Common myeloid progenitor, CD34-positive (primary cell): ENCODE measurements at regions not wholly inside any gene's neighbourhood (a gene's known extent, or its start where the extent isn't known, plus 50 kb on each side); places are given as distances from the start of the nearest gene placed in this dataset.

Source experiments
- CTCF ChIA-PET: fragments of 350-600 bp; sonication (Branson Sonifier 250); formaldehyde crosslinking; loops from one replicate; lab custom pipeline; 2021; ENCODE audit warnings: antibody characterized with exemption; lab: Charles Lee
- POLR2A ChIA-PET: fragments of 350-600 bp; sonication (Branson Sonifier 250); formaldehyde crosslinking; loops from one replicate; lab custom pipeline; 2021; ENCODE audit warnings: antibody characterized with exemption; lab: Charles Lee
- DNase-seq, 3 donors: peaks; one replicate each; pipeline versions ENCODE4 v3.0.0 to v3.0.0-alpha.2; 2013
- H3K27ac ChIP-seq, 2 experiments: 1 replicate in 1 of 2; 2 replicates in 1 of 2; pipeline ENCODE4 v1.7.0; 2013; ENCODE audit warnings: inconsistent platforms in 2 of 2, low read length in 2 of 2, mild to moderate bottlenecking in 2 of 2, low read depth in 1 of 2, moderate library complexity in 1 of 2; ENCODE audit not compliant: severe bottlenecking in 2 of 2, insufficient read depth in 1 of 2, poor library complexity in 1 of 2
- H3K27me3 ChIP-seq, 5 experiments: replicated peaks in 2 of 5; 1 replicate in 3 of 5; 2 replicates in 2 of 5; pipeline versions ENCODE4 v1.6.1 to v1.7.0; 2013; ENCODE audit warnings: low read length in 4 of 5, mild to moderate bottlenecking in 2 of 5, moderate library complexity in 2 of 5, inconsistent platforms in 1 of 5; ENCODE audit not compliant: insufficient read depth in 5 of 5, control insufficient read depth in 4 of 5
- H3K36me3 ChIP-seq, 4 experiments: 1 replicate in 2 of 4; 2 replicates in 2 of 4; pipeline versions ENCODE4 v1.6.1 to v1.7.0; 2013; ENCODE audit warnings: low read length in 3 of 4, control low read depth in 1 of 4, mild to moderate bottlenecking in 1 of 4; ENCODE audit not compliant: control insufficient read depth in 4 of 4, insufficient read depth in 4 of 4
- H3K4me1 ChIP-seq, 4 experiments: 1 replicate in 3 of 4; 2 replicates in 1 of 4; pipeline versions ENCODE4 v1.6.1 to v1.7.1; 2013; ENCODE audit warnings: low read length in 3 of 4, mild to moderate bottlenecking in 3 of 4, control low read depth in 1 of 4, inconsistent platforms in 1 of 4, moderate library complexity in 1 of 4; ENCODE audit not compliant: control insufficient read depth in 4 of 4, insufficient read depth in 4 of 4; ENCODE audit errors: control extremely low read depth in 1 of 4
- H3K4me3 ChIP-seq, 7 experiments: 1 replicate in 4 of 7; 2 replicates in 3 of 7; pipeline versions ENCODE4 v1.5.1 to v1.7.0; 2013; ENCODE audit warnings: mild to moderate bottlenecking in 7 of 7, low read length in 6 of 7, moderate library complexity in 6 of 7, inconsistent platforms in 2 of 7, low read depth in 2 of 7, control low read depth in 1 of 7; ENCODE audit not compliant: insufficient read depth in 4 of 7, control insufficient read depth in 1 of 7; ENCODE audit errors: extremely low read depth in 1 of 7
- H3K9me3 ChIP-seq, 5 experiments: 1 replicate in 4 of 5; 2 replicates in 1 of 5; pipeline versions ENCODE4 v1.6.1 to v1.7.1; 2013; ENCODE audit warnings: low read length in 4 of 5, mild to moderate bottlenecking in 2 of 5, inconsistent platforms in 1 of 5, low read depth in 1 of 5, moderate library complexity in 1 of 5; ENCODE audit not compliant: control insufficient read depth in 4 of 5, insufficient read depth in 2 of 5; ENCODE audit errors: control extremely low read depth in 1 of 5
- WGBS: methylation state at CpG from one replicate; pipeline ENCODE4 v1.1.5; 2013; ENCODE audit not compliant: insufficient coverage; 5-methylcytosine and 5-hydroxymethylcytosine counted together

DNA sequence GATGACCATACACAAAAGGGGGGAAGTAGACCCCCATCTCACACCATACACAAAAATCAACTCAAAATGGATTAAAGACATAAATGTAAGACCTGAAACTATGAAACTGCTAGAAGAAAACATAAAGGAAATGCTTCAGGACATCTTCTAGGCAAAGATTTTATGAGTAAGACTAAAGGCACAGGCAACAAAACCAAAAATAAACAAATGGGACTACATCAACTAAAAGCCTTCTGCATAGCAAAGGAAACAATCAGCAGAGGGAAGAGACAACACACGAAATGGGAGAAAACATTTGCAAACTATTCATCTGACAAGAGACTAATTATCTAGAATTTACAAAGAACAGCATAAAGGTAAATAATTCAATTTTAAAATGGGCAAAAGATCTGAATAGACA, 152.1 kb downstream of the AXIN2 start:
- Histone ChIP-seq H3K9me3 (peaks cover 0 to 12% (median 3%) of the 10 kb centered on the region in 5 experiments), H3K36me3 (no peaks in the 10 kb centered on the region), H3K4me1 (no peaks in the 10 kb centered on the region), H3K27ac (no peak overlapping the region), H3K27me3 (peaks cover 0 to 4% (median 0%) of the 10 kb centered on the region in 5 experiments), H3K4me3 (no peak overlapping the region)
- no CpG with 5 or more reads among the region's 1 CpG for WGBS
- CTCF ChIA-PET, result no interaction called here
- no peak for DNase-seq
- POLR2A ChIA-PET, result no interaction called here

DNA sequence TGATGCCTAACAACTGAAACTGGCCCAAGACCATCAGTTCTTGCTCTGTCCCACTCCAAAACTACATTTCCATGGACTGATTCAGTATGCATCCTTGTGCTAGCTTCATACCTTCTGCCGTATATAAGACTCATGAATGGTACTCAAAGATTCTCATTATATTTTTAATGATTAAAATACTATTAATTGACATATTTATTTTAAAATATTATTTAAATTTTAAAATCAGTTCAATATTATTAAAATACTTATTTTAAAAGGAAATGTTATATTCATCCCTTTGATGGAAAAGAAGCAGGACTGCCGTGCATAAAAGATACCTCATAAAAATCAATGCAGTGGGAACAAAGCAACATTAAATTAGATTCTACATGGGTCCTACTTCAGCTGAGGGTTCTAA, 153.4 kb downstream of the AXIN2 start:
- ChIA-PET CTCF (no interaction called here), POLR2A (no interaction called here)
- H3K4me3 ChIP-seq, result no peak overlapping the region
- H3K27me3 ChIP-seq, result peaks cover 0 to 4% (median 0%) of the 10 kb centered on the region in 5 experiments
- WGBS, result no CpG with 5 or more reads among the region's 2 CpGs
- no peaks in the 10 kb centered on the region for H3K36me3 ChIP-seq
- no peak for DNase-seq
- peaks cover 0 to 12% (median 3%) of the 10 kb centered on the region in 5 experiments for H3K9me3 ChIP-seq
- no peak overlapping the region for H3K27ac ChIP-seq
- H3K4me1 ChIP-seq, result no peaks in the 10 kb centered on the region

DNA sequence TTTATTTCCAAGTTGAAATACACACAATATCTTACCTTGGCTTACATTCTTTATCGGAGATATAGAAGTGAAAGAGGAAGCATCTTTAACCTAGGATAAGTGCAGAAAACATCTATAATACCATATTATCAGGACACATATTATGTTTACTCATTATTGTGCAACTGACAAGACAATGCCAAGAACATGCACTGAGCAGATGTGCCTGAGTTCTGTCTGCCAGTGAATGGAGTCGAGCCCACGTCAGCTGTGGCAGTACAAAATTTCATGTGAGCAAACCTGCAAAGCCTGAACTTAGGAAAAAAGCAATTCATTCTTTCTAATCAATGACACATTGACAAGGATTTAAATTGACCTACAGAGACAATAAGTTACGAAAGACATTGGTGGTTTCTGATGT, 154.4 kb downstream of the AXIN2 start:
- no peaks in the 10 kb centered on the region for H3K36me3 ChIP-seq
- H3K27me3 ChIP-seq, result peaks cover 0 to 4% (median 2%) of the 10 kb centered on the region in 5 experiments
- WGBS, result 97% methylated on average over 3 of the region's 4 CpGs
- H3K4me1 ChIP-seq, result no peaks in the 10 kb centered on the region
- H3K4me3 ChIP-seq, result no peak overlapping the region
- H3K27ac ChIP-seq, result no peak overlapping the region
- DNase-seq, result peak in 1 of 3 donors; percentile 6
- ChIA-PET POLR2A (no interaction called here), CTCF (no interaction called here)
- peaks cover 0 to 12% (median 1%) of the 10 kb centered on the region in 5 experiments for H3K9me3 ChIP-seq

GRCh38 chr17:65406552-65406951, 154.9 kb downstream of the AXIN2 start:
- DNase-seq, result no peak
- 100% methylated on average over 1 of the region's 3 CpGs for WGBS
- H3K27ac ChIP-seq, result no peak overlapping the region
- H3K4me3 ChIP-seq, result no peak overlapping the region
- H3K36me3 ChIP-seq, result no peaks in the 10 kb centered on the region
- no peaks in the 10 kb centered on the region for H3K4me1 ChIP-seq
- peaks cover 0 to 8% (median 0%) of the 10 kb centered on the region in 5 experiments for H3K9me3 ChIP-seq
- H3K27me3 ChIP-seq, result peaks cover 0 to 4% (median 2%) of the 10 kb centered on the region in 5 experiments
- ChIA-PET POLR2A (no interaction called here), CTCF (no interaction called here)

DNA sequence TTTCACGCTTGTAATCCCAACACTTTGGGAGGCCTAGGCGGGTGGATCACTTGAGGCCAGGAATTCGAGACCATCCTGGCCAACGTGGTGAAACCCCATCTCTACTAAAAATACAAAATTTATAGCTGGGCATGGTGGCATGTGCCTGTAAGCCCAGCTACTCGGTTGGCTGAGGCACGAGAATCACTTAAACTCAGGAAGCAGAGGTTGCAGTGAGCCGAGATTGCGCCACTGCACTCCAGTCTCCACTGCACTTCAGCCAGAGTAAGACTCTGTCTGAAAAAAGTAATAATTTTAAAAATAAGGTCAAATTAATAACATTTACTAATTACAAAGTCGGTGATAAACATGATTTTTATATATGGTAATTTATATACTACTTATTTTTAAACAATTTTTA, 155.9 kb downstream of the AXIN2 start:
- Histone ChIP-seq H3K9me3 (peaks cover 0 to 4% (median 0%) of the 10 kb centered on the region in 5 experiments), H3K36me3 (no peaks in the 10 kb centered on the region), H3K4me1 (no peaks in the 10 kb centered on the region), H3K4me3 (no peak overlapping the region), H3K27me3 (peaks cover 0 to 4% (median 2%) of the 10 kb centered on the region in 5 experiments), H3K27ac (no peak overlapping the region)
- 100% methylated on average over 2 of the region's 9 CpGs for WGBS
- ChIA-PET POLR2A (no interaction called here), CTCF (no interaction called here)
- DNase-seq, result no peak

- Histone ChIP-seq H3K27me3 (peaks cover 0 to 4% (median 4%) of the 10 kb centered on the region in 5 experiments), H3K36me3 (no peaks in the 10 kb centered on the region), H3K9me3 (no peaks in the 10 kb centered on the region), H3K4me1 (no peaks in the 10 kb centered on the region), H3K4me3 (no peak overlapping the region), H3K27ac (no peak overlapping the region)
- CTCF ChIA-PET, result no interaction called here
- POLR2A ChIA-PET, result no interaction called here
- no peak for DNase-seq
These were observed 156.7 kb downstream of the AXIN2 start for GRCh38 chr17:65404761-65405160.

DNA sequence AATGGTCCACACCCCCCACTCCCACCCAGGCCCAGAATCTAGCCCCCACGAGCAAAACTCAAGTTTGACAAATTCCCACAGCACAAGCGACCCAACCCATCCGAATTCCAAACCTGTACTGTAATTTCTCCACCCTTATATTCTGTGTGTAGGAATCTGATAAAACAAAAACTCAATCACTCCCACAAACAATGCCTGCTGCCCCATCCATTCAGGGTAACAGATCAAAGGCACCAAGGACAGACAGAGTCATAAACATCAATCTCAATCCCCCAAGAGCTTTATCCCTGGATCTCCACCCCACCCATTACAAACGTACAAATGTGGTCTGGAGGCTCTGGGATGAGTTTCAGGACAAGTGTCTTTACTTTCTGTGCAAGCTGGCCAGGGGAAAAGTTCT, 157.8 kb downstream of the AXIN2 start:
- Histone ChIP-seq H3K27me3 (peaks cover 0 to 4% (median 4%) of the 10 kb centered on the region in 5 experiments), H3K4me3 (no peak overlapping the region), H3K9me3 (no peaks in the 10 kb centered on the region), H3K27ac (no peak overlapping the region), H3K36me3 (no peaks in the 10 kb centered on the region), H3K4me1 (no peaks in the 10 kb centered on the region)
- 88% methylated on average over 3 of the region's 4 CpGs for WGBS
- CTCF ChIA-PET, result no interaction called here
- POLR2A ChIA-PET, result no interaction called here
- no peak for DNase-seq
